PC-3 (cell line): ENCODE measurements at regions not wholly inside any gene's neighbourhood (a gene's known extent, or its start where the extent isn't known, plus 50 kb on each side); places are given as distances from the start of the nearest gene placed in this dataset.

Experiments used
- ATAC-seq: fragments of 200-7000 bp; cut with Tn5 transposase; 2 replicates; pipeline ENCODE4 v1.9.1; 2020; ENCODE audit warnings: mild to moderate bottlenecking, moderate library complexity
- BruUV-seq: library from RNA; stranded (reverse); fragments of 400-500 nt; replicated peaks from 2 replicates; lab custom pipeline; 2021; lab: Mats Ljungman, UMichigan
- CTCF ChIA-PET: fragments of 300-600 bp; sonication (Branson Sonifier 250); formaldehyde crosslinking; loops from one replicate; lab custom pipeline; 2022; ENCODE audit warnings: antibody characterized with exemption; lab: Charles Lee
- POLR2A ChIA-PET: fragments of 300-600 bp; sonication (Branson Sonifier 250); formaldehyde crosslinking; loops from one replicate; lab custom pipeline; 2022; ENCODE audit warnings: antibody characterized with exemption; ENCODE audit not compliant: unreplicated experiment; lab: Charles Lee
- DNase-seq: peaks from one replicate; pipeline ENCODE4 v3.0.0-alpha.2; 2015
- H2AFZ ChIP-seq: fragments of 300-600 bp; sonication (generic); 2 replicates; pipeline ENCODE4 v1.6.0; 2016; ENCODE audit warnings: antibody characterized with exemption, low read length
- H3F3A ChIP-seq: fragments of 300-600 bp; sonication (generic); one replicate; pipeline ENCODE4 v1.6.0; 2017; ENCODE audit warnings: antibody characterized with exemption, low read length, control low read depth, mild to moderate bottlenecking; ENCODE audit not compliant: unreplicated experiment
- H3K27ac ChIP-seq: fragments of 300-600 bp; sonication (generic); 2 replicates; pipeline ENCODE4 v1.5.1; 2016; ENCODE audit warnings: mild to moderate bottlenecking, low read length
- H3K27me3 ChIP-seq: fragments of 300-600 bp; sonication (generic); 2 replicates; pipeline ENCODE4 v1.6.1; 2016; ENCODE audit warnings: low read length, mixed read lengths
- H3K36me3 ChIP-seq: fragments of 300-600 bp; sonication (generic); 2 replicates; pipeline ENCODE4 v1.6.1; 2016; ENCODE audit warnings: low read depth, mixed run types, low read length, mixed read lengths
- H3K4me1 ChIP-seq: fragments of 300-600 bp; sonication (generic); 2 replicates; pipeline ENCODE4 v1.5.1; 2016; ENCODE audit warnings: low read length; ENCODE audit not compliant: insufficient read depth
- H3K4me2 ChIP-seq: fragments of 300-600 bp; sonication (generic); 2 replicates; pipeline ENCODE4 v1.6.0; 2016; ENCODE audit warnings: low read length
- H3K4me3 ChIP-seq: fragments of 300-600 bp; sonication (generic); 2 replicates; pipeline ENCODE4 v1.5.1; 2016; ENCODE audit warnings: mild to moderate bottlenecking, low read length, mixed read lengths
- H3K79me2 ChIP-seq: fragments of 300-600 bp; sonication (generic); 2 replicates; pipeline ENCODE4 v1.6.1; 2017; ENCODE audit warnings: low read length, mixed read lengths
- H3K9ac ChIP-seq: fragments of 300-600 bp; sonication (generic); 2 replicates; pipeline ENCODE4 v1.6.0; 2016; ENCODE audit warnings: mild to moderate bottlenecking, low read length
- H3K9me2 ChIP-seq: fragments of 300-600 bp; sonication (generic); replicated peaks from 2 replicates; pipeline ENCODE4 v1.6.1; 2016; ENCODE audit warnings: mixed run types, low read length, mixed read lengths
- H3K9me3 ChIP-seq: fragments of 300-600 bp; sonication (generic); 2 replicates; pipeline ENCODE4 v1.6.1; 2016; ENCODE audit warnings: low read length, mixed read lengths
- H4K20me1 ChIP-seq: fragments of 300-600 bp; sonication (generic); 2 replicates; pipeline ENCODE4 v1.6.1; 2016; ENCODE audit warnings: low read length, mixed read lengths
- CTCF ChIP-seq: fragments of 300-600 bp; sonication (generic); conservative IDR thresholded peaks from 2 replicates; pipeline ENCODE4 v1.5.1; 2017; ENCODE audit warnings: antibody characterized with exemption, low read depth, mild to moderate bottlenecking, low read length
- EZH2 ChIP-seq: fragments of 300-600 bp; sonication (generic); IDR thresholded peaks from one replicate; pipeline ENCODE4 v1.6.1; 2017; ENCODE audit warnings: antibody characterized with exemption, mild to moderate bottlenecking, low read length; ENCODE audit not compliant: unreplicated experiment
- EZH2phosphoT487 ChIP-seq: fragments of 300-600 bp; sonication (generic); IDR thresholded peaks from 2 replicates; pipeline ENCODE4 v1.6.1; 2018; ENCODE audit warnings: mild to moderate bottlenecking, antibody characterized with exemption, low read length, borderline replicate concordance
- intact Hi-C: fragments of 100-400 bp; cut with micrococcal nuclease; formaldehyde crosslinking; loops from 2 replicates; pipeline ENCODE4 v1.9.0; 2023

GRCh38 chr5:104533498-104533897, 970.9 kb upstream of the NUDT12 start:
- Histone ChIP-seq H3K27ac (no peak overlapping the region), H3K79me2 (no peaks in the 10 kb centered on the region), H3F3A (no peaks in the 10 kb centered on the region), H3K4me2 (peak overlapping the region; percentile 18), H3K36me3 (no peaks in the 10 kb centered on the region), H3K9me2 (no peaks in the 10 kb centered on the region), H3K4me3 (no peak overlapping the region), H3K4me1 (peaks cover 16% of the 10 kb centered on the region), H3K27me3 (no peaks in the 10 kb centered on the region), H2AFZ (no peak overlapping the region), H4K20me1 (no peaks in the 10 kb centered on the region), H3K9ac (no peak overlapping the region), H3K9me3 (no peaks in the 10 kb centered on the region)
- TF ChIP-seq EZH2phosphoT487 (no peak), EZH2 (no peak), CTCF (no peak)
- DNase-seq (peak; percentile 68), ATAC-seq (peak; percentile 66; the same call in 1 of the 2 replicates)
- intact Hi-C loops: no loop called here
- CTCF ChIA-PET: no interaction called here
- POLR2A ChIA-PET: interaction anchor here (0.6 kb wide), 1 partner anchor 9 kb away, joined by 6 read pairs; no protein-coding TSS in a partner anchor
- no TSS peak for BruUV-seq

GRCh38 chr5:104526866-104527265, 964.3 kb upstream of the NUDT12 start:
- CTCF ChIA-PET: no interaction called here
- TF ChIP-seq EZH2phosphoT487 (no peak), EZH2 (no peak), CTCF (no peak)

GRCh38 chr5:104513640-104514072, 951.1 kb upstream of the NUDT12 start:
- no peak overlapping the region for H2AFZ ChIP-seq
- peaks cover 9% of the 10 kb centered on the region; the same call in 1 of the 2 replicates for H3K36me3 ChIP-seq
- CTCF ChIA-PET: interaction anchor here (0.6 to 1.0 kb wide), 2 partner anchors 39 to 167 kb away, joined by 3 to 4 read pairs; no protein-coding TSS in a partner anchor
- H3K27ac ChIP-seq: peak overlapping the region; percentile 66
- no peak overlapping the region for H3K4me3 ChIP-seq
- no TSS peak for BruUV-seq
- peak overlapping the region; percentile 40 for H3K4me2 ChIP-seq
- H3K9me2 ChIP-seq: no peaks in the 10 kb centered on the region
- H3K9me3 ChIP-seq: peaks cover 13% of the 10 kb centered on the region
- DNase-seq (no peak), ATAC-seq (peak; percentile 53)
- TF ChIP-seq EZH2: no peak
- TF ChIP-seq CTCF: no peak
- no peak for TF ChIP-seq EZH2phosphoT487
- H3K4me1 ChIP-seq: peaks cover 29% of the 10 kb centered on the region
- H3F3A ChIP-seq: peaks cover 21% of the 10 kb centered on the region
- POLR2A ChIA-PET: interaction anchor here (0.6 kb wide), 1 partner anchor 1302 kb away, joined by 4 read pairs; no protein-coding TSS in a partner anchor
- peak overlapping the region; percentile 2; the same call in 1 of the 2 replicates for H3K9ac ChIP-seq
- no peaks in the 10 kb centered on the region for H3K79me2 ChIP-seq
- H4K20me1 ChIP-seq: no peaks in the 10 kb centered on the region
- intact Hi-C loops: loop anchor here (1.0 to 5.0 kb wide), 6 partner anchors 160 to 1656 kb away; no protein-coding TSS in a partner anchor
- no peaks in the 10 kb centered on the region for H3K27me3 ChIP-seq

More at GRCh38 chr5:104526866-104527265, 964.3 kb upstream of the NUDT12 start:
- Histone ChIP-seq H3F3A (no peaks in the 10 kb centered on the region), H4K20me1 (no peaks in the 10 kb centered on the region), H3K36me3 (no peaks in the 10 kb centered on the region), H3K9me3 (no peaks in the 10 kb centered on the region), H3K4me1 (no peaks in the 10 kb centered on the region), H3K27ac (no peak overlapping the region), H3K9me2 (no peaks in the 10 kb centered on the region; the same call in 1 of the 2 replicates), H3K4me3 (no peak overlapping the region), H3K4me2 (no peak overlapping the region), H3K9ac (no peak overlapping the region), H2AFZ (no peak overlapping the region), H3K79me2 (no peaks in the 10 kb centered on the region), H3K27me3 (no peaks in the 10 kb centered on the region)
- POLR2A ChIA-PET: no interaction called here
- no peak for DNase-seq
- no peak for ATAC-seq
- intact Hi-C loops: no loop called here
- BruUV-seq: no TSS peak
